HT-29 (cell line): ENCODE measurements at regions not wholly inside any gene's neighbourhood (a gene's known extent, or its start where the extent isn't known, plus 50 kb on each side); places are given as distances from the start of the nearest gene placed in this dataset.

Experiments
- DNase-seq: peaks from one replicate; pipeline ENCODE4 v3.0.0-alpha.2; 2015; ENCODE audit warnings: low spot score

DNA sequence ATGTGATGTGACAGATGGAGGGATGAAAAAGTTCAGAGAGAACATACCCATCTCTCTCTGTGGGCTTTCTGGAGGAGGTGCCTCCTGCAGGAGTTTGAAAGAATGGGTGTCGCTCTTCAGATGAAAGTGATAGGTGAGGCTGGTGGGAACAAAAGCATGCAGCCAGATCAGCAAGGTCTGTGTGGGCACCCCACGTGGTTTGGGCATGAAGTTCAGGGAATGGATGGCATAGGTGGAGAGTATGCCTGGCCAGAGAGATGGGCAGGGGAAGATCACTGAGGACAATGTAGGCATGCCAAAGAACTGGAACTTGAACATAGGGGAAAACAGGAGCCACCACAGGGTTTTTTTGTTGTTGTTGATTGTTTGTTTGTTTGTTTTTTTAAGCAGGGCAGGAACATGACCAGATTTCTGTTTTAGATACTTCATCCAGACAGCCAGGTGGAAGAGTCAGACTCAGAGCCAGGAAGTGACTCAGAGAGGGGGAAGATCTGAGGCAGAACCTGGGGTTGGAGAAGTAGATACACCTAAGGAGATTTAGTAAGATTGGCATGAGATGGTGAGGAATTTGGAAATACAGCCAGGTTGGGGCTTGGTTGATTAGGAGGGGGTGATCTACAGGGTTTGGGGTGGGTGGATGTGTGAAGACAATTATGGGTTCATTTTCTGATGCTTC, 64.8 kb upstream of the CLSTN2 start:
- DNase-seq: no peak

DNA sequence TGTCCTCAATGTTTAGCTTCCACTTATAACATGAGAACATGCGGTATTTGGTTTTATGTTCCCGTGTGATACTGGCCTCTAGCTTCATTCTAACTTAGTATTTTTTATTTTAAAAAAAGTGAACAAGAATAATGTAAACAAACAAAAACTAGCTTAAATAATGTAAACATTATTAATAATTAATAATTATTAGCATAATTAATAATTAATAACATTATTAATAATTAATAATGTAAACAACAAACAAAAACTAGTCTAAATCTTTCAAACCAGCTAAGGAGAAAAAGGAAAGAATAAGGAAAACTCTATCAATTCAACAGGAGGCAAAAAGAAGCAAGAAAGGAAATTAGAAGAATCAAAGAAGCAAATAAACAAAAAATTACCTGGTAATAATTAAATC, 66.2 kb upstream of the CLSTN2 start:
- DNase-seq: no peak

DNA sequence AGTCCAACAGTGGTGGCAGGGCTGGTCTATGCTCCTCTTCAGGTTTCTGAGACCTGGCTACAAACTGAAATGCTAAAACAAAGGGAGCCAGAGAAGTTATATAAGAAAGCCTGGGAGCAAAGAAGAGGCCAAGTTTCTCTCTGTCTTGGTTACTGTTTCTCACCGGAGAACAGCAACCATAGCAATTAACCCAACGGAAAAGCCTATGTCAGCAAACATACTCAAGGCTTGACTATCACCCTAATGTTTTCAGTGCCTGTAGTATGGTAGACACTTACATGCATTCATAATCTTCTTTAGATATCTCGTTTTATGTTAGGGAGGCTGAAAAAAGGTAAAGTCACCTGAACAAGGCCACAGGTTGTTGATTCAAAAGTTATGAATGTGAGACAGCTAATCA, 86.3 kb upstream of the CLSTN2 start:
- DNase-seq: no peak

DNA sequence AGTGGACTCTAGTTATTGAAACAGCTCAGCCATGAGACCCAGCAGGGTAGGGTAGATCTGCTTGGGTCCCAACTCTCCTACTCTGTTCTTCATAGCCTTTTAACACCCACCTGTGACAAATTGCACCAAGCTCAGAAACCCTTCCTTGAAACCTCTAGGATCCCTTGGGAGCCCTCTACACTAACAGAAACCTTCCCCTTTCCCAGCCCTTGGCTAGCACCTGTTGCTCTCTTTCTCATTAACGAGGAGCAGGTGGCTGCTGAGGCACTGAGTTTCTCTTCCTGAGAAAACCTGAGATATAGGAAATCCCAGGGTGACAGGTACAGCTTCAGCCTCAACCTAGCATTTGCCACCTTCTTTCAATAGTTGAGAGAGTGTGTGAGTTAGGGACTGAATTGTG, 88.3 kb upstream of the CLSTN2 start:
- DNase-seq: no peak

DNA sequence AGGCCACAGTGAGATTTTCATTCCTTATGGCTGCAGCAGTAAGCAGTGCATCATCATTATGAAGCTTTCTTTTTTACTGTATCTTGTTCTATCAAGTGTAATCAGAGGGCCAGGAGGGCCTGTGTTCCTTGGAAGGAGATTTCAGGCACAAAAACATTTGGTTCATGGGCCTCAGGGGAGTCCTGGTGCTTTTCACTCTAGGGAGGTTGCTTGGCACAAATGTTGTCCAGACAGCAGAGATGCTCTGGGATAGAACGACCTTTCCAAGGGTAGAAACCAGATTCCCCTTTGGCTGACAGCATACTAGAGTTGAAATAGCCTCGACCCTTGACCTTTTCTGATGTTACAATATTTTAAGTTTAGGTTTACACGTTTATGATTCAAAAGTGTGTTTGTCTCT, 95.3 kb upstream of the CLSTN2 start:
- no peak for DNase-seq

DNA sequence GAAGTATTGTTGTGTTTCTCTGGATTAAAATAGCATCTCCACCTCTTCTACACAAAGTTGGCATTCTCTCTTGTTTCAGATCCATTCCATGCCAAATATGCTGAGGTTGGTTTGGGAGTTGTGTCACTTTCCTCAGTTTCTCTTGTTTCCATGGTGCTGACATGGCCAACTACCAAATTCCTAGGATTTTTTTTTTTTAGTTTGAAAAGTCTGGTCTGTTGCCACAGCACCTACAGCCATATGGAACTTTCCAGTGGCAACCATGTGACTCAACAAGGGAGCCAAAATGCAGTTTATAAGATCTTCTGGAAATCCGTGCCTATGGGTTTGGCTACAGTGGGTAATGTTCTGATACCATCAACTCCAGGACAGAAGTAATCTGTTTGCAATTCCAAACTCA, 96.0 kb upstream of the CLSTN2 start:
- no peak for DNase-seq

DNA sequence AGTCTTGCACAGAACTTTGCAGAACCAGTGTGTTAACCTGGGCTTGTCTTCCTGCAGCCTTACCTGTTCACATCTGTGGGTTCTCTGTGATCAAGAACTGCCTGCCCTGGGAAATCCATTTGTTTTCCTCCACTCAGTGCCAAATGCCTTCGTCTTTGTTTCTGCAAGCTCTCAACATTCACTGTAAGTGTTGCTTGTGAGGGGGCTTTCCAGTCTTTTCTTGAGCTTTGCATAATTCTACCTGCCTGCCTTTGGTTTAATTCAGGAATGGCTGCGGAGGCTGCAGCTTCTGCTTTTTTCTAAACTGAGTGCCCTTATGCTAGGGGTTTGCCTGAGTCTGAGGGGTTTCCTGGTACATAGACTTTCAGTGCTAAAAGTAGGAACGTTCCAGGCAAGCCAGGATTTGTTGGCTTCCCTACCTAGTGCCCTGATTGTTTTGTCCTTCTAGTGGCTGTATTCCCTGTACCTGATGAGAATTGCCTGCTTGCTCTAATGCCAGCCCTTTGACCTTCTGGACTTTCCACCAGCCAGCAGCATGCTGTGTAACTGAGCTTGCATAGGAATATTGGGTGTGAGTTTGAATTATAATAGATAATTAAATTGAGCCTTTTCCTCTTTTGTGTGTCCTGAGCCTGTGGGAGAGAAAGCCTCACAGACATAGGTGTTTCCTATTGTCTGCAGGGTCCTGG, 96.6 kb upstream of the CLSTN2 start:
- no peak for DNase-seq

DNA sequence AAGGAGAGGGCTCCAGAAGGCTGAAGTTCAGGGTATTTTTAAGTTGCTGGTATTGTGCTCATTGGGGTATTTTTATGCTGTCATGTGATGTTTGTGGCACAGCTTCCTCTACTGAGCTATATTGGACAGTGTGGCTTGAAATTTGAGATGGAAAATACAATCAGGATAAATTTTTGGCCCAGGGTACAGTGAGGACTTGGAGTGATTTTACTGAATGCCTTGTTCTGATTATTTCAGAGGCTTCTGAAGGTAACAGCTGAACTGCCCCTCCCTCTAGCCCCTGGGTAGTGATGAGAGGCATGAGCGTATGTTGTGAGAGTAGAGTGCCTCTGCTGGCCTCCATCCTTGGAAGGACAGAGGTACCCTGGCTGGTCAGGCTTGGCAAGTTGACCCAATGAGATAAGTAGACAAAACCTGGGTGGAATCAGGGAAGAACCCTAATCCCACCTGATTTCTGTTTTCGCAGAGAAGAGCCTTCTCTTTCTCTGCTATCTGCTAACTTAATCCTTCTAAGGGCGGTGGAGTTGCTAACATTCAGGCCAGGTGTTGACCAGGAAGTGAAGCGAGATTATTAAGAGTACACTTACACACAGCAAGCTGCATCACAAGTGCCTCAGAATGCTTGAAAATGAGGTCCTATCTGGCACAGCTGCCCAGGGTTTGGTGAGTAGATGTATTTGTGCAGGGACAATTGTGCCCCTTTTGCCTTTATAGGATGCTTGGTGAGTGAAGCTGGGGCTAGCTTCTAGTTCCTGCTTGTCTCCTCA, 98.1 kb upstream of the CLSTN2 start:
- DNase-seq: no peak

DNA sequence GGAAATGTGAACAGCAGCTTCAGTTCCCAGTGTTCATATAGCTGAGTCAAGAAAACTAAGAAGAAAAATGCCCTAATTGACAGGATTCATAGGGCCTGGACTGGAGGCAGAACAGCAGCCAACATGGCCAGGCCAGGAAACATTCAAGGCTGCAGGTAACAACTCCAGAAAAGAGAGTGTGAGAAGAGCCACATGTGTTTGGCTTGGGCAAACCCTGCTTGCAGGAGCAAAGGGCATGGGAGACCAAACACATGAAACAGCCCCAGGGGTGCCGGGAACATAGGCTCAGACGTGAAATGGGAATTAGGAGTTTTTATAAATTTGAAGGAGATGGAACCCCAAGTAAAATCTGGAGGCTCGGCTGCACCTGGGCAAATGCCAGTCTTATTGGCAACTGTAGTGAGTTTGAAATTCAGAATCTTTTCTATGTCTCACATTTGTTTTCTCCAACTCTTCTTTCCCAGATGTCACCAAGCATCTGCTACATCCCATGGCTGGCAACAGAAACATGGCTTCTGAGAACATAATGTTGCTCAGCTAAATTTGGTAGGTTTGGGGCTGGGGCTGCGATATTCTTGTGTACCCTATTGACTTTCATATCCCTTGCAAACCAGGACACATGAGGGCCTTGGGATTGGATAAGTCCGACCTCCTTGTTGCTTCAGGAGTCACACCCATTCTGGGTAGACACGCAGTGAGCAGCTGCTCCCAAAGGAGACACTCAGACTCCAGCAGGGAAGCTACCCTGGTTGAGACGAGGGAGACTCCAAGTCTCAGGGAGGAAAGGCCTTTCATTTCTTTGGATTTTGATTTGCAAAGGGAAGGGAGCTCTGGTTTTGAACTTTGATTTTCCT, 98.9 kb upstream of the CLSTN2 start:
- DNase-seq: no peak

DNA sequence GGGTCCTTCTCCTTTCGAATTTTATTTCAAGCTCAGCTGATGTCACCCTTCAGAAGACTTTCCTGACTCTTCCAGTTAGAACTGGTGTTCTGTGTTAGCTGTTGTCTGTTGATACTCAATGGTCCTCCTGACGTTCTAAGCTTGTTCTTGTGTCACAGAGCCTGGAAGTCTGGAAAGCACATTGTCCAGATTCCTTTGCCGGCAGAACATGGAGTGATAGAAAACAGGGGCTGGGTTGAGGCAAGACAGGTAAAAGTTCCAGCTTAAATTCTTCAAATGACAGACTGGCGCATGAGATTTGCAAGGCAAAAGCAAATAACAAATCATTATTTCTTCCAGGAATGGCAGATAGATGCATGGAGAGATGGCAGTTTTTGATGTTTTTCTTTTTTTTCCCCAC, 102.0 kb upstream of the CLSTN2 start:
- DNase-seq: no peak

DNA sequence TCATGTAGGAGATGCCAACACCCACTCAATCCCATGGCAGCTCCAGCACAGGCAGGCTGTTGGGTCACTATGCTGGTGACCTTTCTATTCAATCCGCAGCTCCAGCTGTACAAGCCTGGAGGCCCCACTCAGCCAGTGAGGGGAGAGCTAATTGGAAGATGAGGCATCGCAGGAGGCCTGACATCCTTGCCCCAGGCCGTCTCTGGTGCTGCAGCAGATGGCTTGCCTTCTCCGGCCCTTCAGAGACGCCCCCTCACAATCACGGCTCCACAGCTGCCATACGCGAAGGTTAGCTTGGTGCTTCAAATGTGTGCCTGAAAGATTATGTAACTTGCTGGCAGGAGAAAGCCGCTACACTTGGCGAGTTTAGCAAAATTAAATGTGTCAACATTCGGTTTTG, 104.2 kb upstream of the CLSTN2 start:
- no peak for DNase-seq

DNA sequence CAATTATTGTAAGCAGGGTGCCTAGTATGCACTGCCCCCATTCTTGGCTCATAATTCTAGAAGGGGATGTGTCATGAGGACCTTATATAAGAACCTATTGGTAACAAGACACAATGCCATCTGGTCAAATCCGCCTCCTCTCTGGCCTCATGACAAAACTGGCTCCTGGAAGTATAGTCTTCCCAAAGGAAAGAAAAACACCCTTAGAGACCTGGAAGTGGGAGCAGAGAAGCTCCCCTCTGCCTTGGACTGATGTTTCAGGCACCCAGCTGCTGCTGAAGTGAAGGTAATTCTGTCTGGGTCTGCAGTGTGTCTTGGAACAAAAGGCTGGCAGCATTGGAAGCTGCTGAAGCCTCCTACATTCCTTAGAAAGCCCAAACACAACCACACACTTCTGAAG, 107.2 kb upstream of the CLSTN2 start:
- DNase-seq: no peak

DNA sequence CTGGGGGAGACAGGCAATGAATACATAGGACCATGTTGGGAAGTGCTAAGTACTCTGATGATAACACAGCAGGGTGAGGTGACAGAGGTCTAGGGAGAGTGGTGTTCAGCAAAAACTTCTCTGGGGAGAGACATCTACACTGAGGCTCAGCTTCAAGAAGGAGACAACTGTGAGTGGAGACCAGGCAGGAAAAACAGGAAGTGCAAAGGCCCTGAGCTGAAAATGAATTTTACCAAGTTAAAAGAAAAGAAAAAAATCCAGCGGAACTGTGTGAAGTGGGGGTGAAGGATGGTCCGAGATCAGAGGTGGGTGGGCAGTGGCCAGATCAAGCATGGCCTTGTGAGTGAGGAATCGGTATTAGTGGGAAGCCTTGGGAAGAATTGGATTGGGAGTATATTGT, 110.1 kb upstream of the CLSTN2 start:
- no peak for DNase-seq

DNA sequence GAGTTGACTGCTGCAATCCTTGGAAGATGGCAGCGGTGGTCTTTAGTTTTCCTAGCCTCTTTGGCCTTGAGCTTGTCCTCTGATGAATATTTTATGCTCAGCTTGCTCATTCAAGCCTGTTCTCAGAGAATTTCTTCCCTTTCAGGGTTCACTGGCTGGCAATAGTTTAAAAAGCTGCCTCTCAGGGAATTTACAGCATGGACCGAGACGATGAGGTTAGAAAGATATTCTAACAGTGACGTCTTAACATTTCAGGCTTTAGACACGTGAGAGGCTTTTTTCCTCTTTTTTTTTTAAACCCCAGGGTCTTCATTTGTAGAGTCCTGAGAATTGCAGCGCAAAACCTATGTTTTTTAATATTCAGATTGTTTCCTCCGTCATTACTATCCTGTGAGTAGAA, 120.3 kb upstream of the CLSTN2 start:
- no peak for DNase-seq

DNA sequence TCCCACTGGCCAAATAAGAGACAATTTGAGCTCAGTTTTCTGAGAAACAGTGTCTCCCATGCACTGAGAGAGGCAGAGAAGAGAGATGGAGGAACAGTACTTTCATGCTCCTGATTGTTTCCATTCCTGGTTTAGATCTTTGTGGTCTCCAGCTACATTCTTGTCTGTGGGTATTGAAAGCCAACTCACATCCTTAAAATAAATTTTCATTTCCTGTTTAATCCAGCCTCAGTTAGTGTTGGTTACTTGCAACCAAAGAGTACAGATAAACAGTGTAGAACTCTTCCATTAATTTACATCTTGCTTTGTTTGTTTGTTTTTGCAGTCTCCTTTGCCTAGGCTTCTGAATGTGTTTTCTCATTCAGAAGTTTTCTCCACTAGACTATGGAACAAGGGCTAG, 123.7 kb upstream of the CLSTN2 start:
- no peak for DNase-seq

DNA sequence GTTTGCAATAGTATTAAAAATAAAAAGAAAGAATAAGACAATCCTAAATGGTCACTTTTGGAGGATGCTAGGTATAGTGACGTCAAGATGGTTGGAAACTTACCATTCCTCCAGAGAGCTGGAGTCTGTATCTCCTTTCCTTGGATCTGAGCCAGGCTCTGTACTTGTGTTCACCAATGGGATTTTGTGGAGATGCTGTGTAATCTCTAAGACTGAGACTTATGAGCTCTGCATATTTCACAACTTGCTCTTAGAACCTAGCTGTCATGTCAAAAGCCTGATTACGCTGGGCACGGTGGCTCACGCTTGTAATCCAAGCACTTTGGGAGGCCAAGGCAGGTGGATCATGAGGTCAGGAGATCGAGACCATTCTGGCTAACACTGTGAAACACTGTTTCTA, 126.8 kb upstream of the CLSTN2 start:
- no peak for DNase-seq

DNA sequence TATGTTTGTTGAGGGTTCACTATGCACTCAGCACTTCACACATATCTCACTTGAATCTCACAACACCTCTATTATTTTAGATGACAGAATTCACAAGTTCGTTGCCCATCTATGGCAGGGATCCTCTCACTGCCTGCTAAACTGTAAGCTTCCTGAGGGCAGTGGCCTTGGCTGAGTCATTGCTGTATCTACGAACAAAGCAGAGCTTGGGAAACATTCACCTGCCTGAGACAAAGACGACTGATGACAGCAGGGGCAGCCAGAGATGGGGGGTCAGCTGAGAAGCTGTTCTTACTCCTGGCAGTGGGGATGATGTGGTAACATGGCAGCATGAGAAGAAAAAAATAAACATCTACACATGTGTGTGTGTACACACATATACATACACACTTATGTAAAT, 125.5 kb upstream of the NMNAT3 start:
- no peak for DNase-seq

DNA sequence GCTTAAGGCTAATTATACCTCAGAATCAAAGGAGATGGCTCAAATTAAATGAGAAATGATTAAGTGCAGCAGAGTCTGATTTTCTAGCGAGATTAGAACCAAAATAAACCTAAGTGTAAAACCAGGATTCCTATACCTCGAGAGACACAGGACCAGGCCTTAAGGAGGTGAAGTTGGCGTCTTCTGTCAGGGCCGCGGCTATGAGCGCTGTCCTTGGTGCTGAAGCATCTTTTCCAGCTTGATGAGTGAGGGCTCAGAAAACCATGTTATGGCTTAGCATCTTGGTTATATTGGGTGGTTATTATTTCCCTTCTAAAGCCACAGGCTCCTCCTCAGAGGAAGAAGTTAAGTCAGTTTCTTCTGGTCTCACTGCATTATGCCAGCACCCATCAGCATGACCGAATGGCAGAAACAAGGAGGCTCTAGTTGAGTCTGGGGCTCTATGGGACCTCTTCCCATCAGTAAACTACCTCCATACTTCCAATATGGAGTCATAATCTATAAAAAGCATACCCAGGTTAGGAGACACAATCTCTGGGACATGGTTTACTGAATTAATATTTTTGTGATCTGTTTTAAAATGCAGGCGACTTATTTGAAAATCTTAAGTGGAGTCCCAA, 120.1 kb upstream of the NMNAT3 start:
- DNase-seq: peak; percentile 35

DNA sequence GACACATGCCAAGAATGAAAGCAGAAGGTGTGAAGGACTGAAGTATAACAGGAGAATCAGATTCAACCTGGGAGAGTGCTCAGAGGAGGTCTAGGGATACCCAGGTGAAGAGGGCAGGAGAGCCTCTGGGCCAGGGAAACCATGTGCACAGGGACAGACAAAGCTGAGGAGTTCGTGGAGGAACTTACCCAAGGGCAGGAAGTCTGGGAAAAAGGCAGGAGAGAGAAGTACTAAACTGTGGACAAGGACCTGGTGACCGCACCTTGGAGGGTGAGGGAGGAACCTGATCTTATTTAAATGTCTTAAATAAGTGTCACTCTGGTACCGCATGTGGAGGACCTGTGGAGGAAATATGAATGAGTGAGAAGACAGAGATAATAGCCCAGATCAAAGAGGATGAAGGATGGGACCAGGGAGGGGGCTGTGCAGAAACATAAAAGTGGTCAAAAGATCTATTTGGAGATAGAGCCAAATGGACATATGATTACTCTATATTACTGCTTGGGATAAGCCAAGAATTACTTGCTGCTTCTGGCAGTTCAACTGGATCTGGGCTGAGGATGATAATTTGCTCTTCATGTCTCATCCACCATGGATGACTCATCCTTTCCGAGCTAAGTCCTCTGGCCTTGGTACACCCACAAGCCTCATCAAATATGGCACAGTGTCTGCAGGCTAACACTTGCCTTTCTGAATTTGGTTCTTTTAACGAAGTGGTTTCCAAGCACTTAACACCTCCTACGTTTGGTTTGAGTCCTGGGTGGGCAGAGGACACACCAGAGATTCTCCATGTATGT, 116.9 kb upstream of the NMNAT3 start:
- no peak for DNase-seq

DNA sequence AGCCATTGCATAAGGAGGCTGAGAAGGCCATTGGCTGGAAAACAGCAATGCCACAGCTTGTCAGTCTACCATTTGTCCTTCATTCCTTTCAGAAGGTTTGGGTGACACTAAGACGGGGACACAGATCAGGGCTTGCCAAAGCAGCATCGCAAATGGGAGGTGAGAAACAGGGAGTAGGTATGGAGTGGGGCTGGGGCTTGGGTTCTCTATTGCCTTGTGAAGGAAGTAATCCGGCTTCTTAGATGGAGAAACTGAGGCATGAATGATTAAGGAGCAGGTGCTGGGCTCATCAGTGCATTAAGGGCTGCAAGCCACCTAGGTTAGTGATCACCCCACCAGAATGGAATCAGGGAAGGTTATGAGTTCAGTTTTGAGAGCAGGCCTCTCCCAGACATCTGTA, 115.6 kb upstream of the NMNAT3 start:
- no peak for DNase-seq

DNA sequence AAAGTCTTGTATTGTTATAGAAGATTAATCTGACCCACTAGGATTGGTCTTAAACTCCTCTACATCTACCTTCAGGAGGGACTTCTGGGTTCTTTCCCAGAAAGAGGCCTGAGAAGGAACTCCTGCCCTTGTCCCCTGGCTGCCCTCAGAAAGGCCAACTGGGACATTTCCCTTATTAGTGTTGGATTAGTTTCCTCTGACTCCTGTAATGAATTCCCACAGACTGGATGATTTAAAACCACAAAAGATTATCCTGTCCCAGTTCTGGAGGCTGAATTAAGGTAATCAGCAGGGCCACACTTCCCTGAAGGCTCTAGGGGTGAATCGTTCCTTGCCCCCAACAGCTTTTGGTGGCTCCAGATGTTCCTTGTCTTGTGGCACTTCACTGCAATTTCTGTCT, 102.8 kb upstream of the NMNAT3 start:
- no peak for DNase-seq
